GM18498 (cell line): ENCODE measurements at regions not wholly inside any gene's neighbourhood (a gene's known extent, or its start where the extent isn't known, plus 50 kb on each side); places are given as distances from the start of the nearest gene placed in this dataset.
"Not testable (repeated sequence)": the region's sequence is repeated elsewhere in the genome, so short reads cannot be mapped to it uniquely, and the experiment has no call there.

Source experiments
- ATAC-seq: cut with Tn5 transposase; IDR thresholded peaks from one replicate; pipeline ENCODE4 v1.9.1; 2021; ENCODE audit warnings: mild to moderate bottlenecking, moderate library complexity; ENCODE audit not compliant: unreplicated experiment

GRCh38 chr14:105653921-105654320 is 127.5 kb downstream of the TMEM121 start:
- ATAC-seq: not testable (repeated sequence)

GRCh38 chr14:105659255-105659654 is 132.9 kb downstream of the TMEM121 start:
- ATAC-seq: not testable (repeated sequence)

- no peak for ATAC-seq
These were observed 133.6 kb downstream of the TMEM121 start for GRCh38 chr14:105659935-105660527.

GRCh38 chr14:105660816-105661531 is 134.6 kb downstream of the TMEM121 start:
- ATAC-seq: no peak

GRCh38 chr14:105662043-105662442 is 135.7 kb downstream of the TMEM121 start:
- not testable (repeated sequence) for ATAC-seq

GRCh38 chr14:105662592-105662991 is 136.2 kb downstream of the TMEM121 start:
- not testable (repeated sequence) for ATAC-seq

GRCh38 chr14:105663323-105663722 is 136.9 kb downstream of the TMEM121 start:
- ATAC-seq: not testable (repeated sequence)

- not testable (repeated sequence) for ATAC-seq
These were observed 137.6 kb downstream of the TMEM121 start for GRCh38 chr14:105663818-105664596.

GRCh38 chr14:105664691-105665090 is 138.3 kb downstream of the TMEM121 start:
- no peak for ATAC-seq

- no peak for ATAC-seq
These were observed 139.0 kb downstream of the TMEM121 start for GRCh38 chr14:105665247-105665950.

GRCh38 chr14:105665951-105666277 is 139.5 kb downstream of the TMEM121 start:
- ATAC-seq: no peak

GRCh38 chr14:105666420-105666819 is 140.0 kb downstream of the TMEM121 start:
- no peak for ATAC-seq

GRCh38 chr14:105666991-105667662 is 140.7 kb downstream of the TMEM121 start:
- not testable (repeated sequence) for ATAC-seq

GRCh38 chr14:105667663-105668020 is 141.3 kb downstream of the TMEM121 start:
- ATAC-seq: not testable (repeated sequence)

- not testable (repeated sequence) for ATAC-seq
These were observed 141.6 kb downstream of the TMEM121 start for GRCh38 chr14:105668021-105668420.

GRCh38 chr14:105668471-105669230 is 142.3 kb downstream of the TMEM121 start:
- not testable (repeated sequence) for ATAC-seq

- not testable (repeated sequence) for ATAC-seq
These were observed 142.8 kb downstream of the TMEM121 start for GRCh38 chr14:105669231-105669610.

- ATAC-seq: not testable (repeated sequence)
These were observed 143.3 kb downstream of the TMEM121 start for GRCh38 chr14:105669646-105670045.

- not testable (repeated sequence) for ATAC-seq
These were observed 146.2 kb downstream of the TMEM121 start for GRCh38 chr14:105672450-105673200.
